CD4-positive, alpha-beta memory T cell (primary cell): ENCODE measurements at regions not wholly inside any gene's neighbourhood (a gene's known extent, or its start where the extent isn't known, plus 50 kb on each side); places are given as distances from the start of the nearest gene placed in this dataset.

Experiments
- CTCF ChIA-PET: fragments of 350-600 bp; sonication (Branson Sonifier 250); formaldehyde crosslinking; loops from one replicate; lab custom pipeline; 2021; ENCODE audit warnings: inconsistent platforms; ENCODE audit not compliant: partially characterized antibody; lab: Charles Lee
- POLR2A ChIA-PET: fragments of 350-600 bp; sonication (Branson Sonifier 250); formaldehyde crosslinking; loops from one replicate; lab custom pipeline; 2021; ENCODE audit not compliant: partially characterized antibody; lab: Charles Lee
- DNase-seq, 5 donors: peaks; one replicate each; pipeline versions ENCODE4 v3.0.0 to v3.0.0-alpha.2; 2020 to 2022; ENCODE audit warnings: mixed read lengths in 1 of 5
- H3K27ac ChIP-seq: one replicate; pipeline ENCODE4 v1.7.0; 2013; ENCODE audit warnings: low read depth, low read length
- H3K27me3 ChIP-seq: 2 replicates; pipeline ENCODE4 v1.7.0; 2013; ENCODE audit warnings: mild to moderate bottlenecking, low read length, moderate library complexity; ENCODE audit not compliant: insufficient read depth
- H3K36me3 ChIP-seq: 2 replicates; pipeline ENCODE4 v1.7.0; 2013; ENCODE audit warnings: mild to moderate bottlenecking, low read length, moderate library complexity; ENCODE audit not compliant: insufficient read depth
- H3K4me1 ChIP-seq: 2 replicates; pipeline ENCODE4 v1.7.0; 2013; ENCODE audit warnings: mild to moderate bottlenecking, low read length, moderate library complexity; ENCODE audit not compliant: insufficient read depth
- H3K4me3 ChIP-seq, 2 donors: one replicate each; pipeline ENCODE4 v1.7.0; 2013; ENCODE audit warnings: low read length in 2 of 2, mild to moderate bottlenecking in 1 of 2
- H3K9me3 ChIP-seq, 2 donors: one replicate each; pipeline ENCODE4 v1.7.0; 2013; ENCODE audit warnings: low read length in 2 of 2, control low read depth in 1 of 2; ENCODE audit not compliant: control insufficient read depth in 1 of 2
- H3K27ac Mint-ChIP-seq, 7 donors: one replicate each; pipeline ENCODE4 v1.8.0; 2020 to 2021; ENCODE audit warnings: mixed read lengths in 7 of 7, mild to moderate bottlenecking in 6 of 7, inconsistent platforms in 3 of 7, moderate library complexity in 3 of 7
- H3K27me3 Mint-ChIP-seq, 2 donors: one replicate each; pipeline ENCODE4 v1.8.0; 2020 to 2021; ENCODE audit warnings: mixed read lengths in 2 of 2
- H3K36me3 Mint-ChIP-seq, 2 donors: one replicate each; pipeline ENCODE4 v1.8.0; 2020 to 2021; ENCODE audit warnings: mixed read lengths in 2 of 2, inconsistent platforms in 1 of 2, mild to moderate bottlenecking in 1 of 2
- H3K4me1 Mint-ChIP-seq, 4 donors: one replicate each; pipeline ENCODE4 v1.8.0; 2020 to 2021; ENCODE audit warnings: mixed read lengths in 4 of 4, mild to moderate bottlenecking in 1 of 4
- H3K4me3 Mint-ChIP-seq, 8 donors: one replicate each; pipeline ENCODE4 v1.8.0; 2020 to 2021; ENCODE audit warnings: mixed read lengths in 8 of 8, mild to moderate bottlenecking in 7 of 8, moderate library complexity in 6 of 8, inconsistent platforms in 3 of 8
- H3K9me3 Mint-ChIP-seq, 8 donors: one replicate each; pipeline ENCODE4 v1.8.0; 2020 to 2021; ENCODE audit warnings: mixed read lengths in 8 of 8, mild to moderate bottlenecking in 5 of 8, inconsistent platforms in 3 of 8, moderate library complexity in 1 of 8
- intact Hi-C: fragments of 100-400 bp; cut with micrococcal nuclease; formaldehyde crosslinking; loops from one replicate; pipeline ENCODE4 v1.15.1; 2023

GRCh38 chr3:87501076-87501475, 224.7 kb upstream of the POU1F1 start:
- Mint-ChIP-seq H3K4me3 (no peak overlapping the region), H3K36me3 (no peaks in the 10 kb centered on the region), H3K4me1 (no peaks in the 10 kb centered on the region), H3K27ac (no peak overlapping the region), H3K27me3 (no peaks in the 10 kb centered on the region), H3K9me3 (peaks cover 0 to 2% (median 0%) of the 10 kb centered on the region in 8 donors)
- CTCF ChIA-PET: no interaction called here
- DNase-seq: no peak
- Histone ChIP-seq H3K4me1 (no peaks in the 10 kb centered on the region), H3K27me3 (no peaks in the 10 kb centered on the region), H3K27ac (no peak overlapping the region), H3K4me3 (no peak overlapping the region), H3K9me3 (no peaks in the 10 kb centered on the region), H3K36me3 (no peaks in the 10 kb centered on the region)
- POLR2A ChIA-PET: no interaction called here
- intact Hi-C loops: no loop called here

DNA sequence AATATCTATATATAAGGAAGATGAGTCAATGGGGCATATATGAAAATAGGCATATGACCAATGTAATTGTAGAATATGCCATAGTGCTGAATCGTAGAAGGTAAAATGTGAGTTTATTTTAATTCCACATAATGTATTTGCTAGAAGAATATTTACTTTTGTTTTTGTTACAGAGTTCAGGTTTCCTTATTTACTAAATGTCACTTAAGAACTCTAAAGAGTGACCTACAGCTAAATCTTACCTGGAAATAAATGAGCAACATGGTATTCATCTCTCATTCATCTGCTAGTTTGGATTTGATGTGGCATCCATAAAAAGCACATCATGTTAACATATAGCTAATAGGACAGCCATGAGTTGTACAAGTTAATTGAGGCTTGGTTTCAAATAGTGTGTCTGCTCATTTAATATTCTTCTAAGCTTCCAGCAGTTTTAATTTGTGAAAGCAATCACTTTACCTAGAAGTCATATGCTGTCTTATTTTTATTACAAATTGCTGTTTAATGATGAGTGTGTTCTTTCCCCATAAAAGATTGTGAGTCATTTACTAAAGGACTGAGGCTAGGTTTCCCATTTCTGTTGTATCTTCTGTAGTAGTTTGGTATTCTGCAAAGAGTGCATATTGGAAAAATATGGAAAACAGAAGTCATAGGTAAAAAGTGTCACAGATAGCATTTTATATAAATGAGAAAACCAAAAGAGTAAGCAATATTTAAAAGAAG, 222.1 kb upstream of the POU1F1 start:
- H3K4me3 Mint-ChIP-seq: no peak overlapping the region
- Histone ChIP-seq H3K4me1 (no peaks in the 10 kb centered on the region), H3K27me3 (no peaks in the 10 kb centered on the region), H3K9me3 (no peaks in the 10 kb centered on the region), H3K4me3 (no peak overlapping the region), H3K27ac (no peak overlapping the region), H3K36me3 (no peaks in the 10 kb centered on the region)
- H3K36me3 Mint-ChIP-seq: no peaks in the 10 kb centered on the region
- ChIA-PET CTCF (no interaction called here), POLR2A (no interaction called here)
- peaks cover 0 to 3% (median 0%) of the 10 kb centered on the region in 8 donors for H3K9me3 Mint-ChIP-seq
- DNase-seq: no peak
- intact Hi-C loops: no loop called here
- H3K27ac Mint-ChIP-seq: no peak overlapping the region
- no peaks in the 10 kb centered on the region for H3K27me3 Mint-ChIP-seq
- no peaks in the 10 kb centered on the region for H3K4me1 Mint-ChIP-seq

GRCh38 chr3:87495938-87496337, 219.6 kb upstream of the POU1F1 start:
- Mint-ChIP-seq H3K4me3 (no peak overlapping the region), H3K4me1 (no peaks in the 10 kb centered on the region), H3K9me3 (peaks cover 0 to 3% (median 0%) of the 10 kb centered on the region in 8 donors), H3K27ac (no peak overlapping the region), H3K27me3 (peaks cover 0 to 1% of the 10 kb centered on the region in 2 donors), H3K36me3 (no peaks in the 10 kb centered on the region)
- H3K4me1 ChIP-seq: no peaks in the 10 kb centered on the region
- no peaks in the 10 kb centered on the region for H3K27me3 ChIP-seq
- intact Hi-C loops: no loop called here
- no peak overlapping the region for H3K27ac ChIP-seq
- no peak overlapping the region for H3K4me3 ChIP-seq
- no peaks in the 10 kb centered on the region for H3K36me3 ChIP-seq
- no peaks in the 10 kb centered on the region for H3K9me3 ChIP-seq
- POLR2A ChIA-PET: no interaction called here
- no peak for DNase-seq
- CTCF ChIA-PET: no interaction called here

- Mint-ChIP-seq H3K27ac (no peak overlapping the region), H3K9me3 (peaks cover 0 to 3% (median 0%) of the 10 kb centered on the region in 8 donors), H3K4me3 (no peak overlapping the region), H3K36me3 (no peaks in the 10 kb centered on the region), H3K4me1 (no peaks in the 10 kb centered on the region), H3K27me3 (peaks cover 0 to 1% of the 10 kb centered on the region in 2 donors)
- Histone ChIP-seq H3K27me3 (no peaks in the 10 kb centered on the region), H3K4me3 (no peak overlapping the region), H3K9me3 (no peaks in the 10 kb centered on the region), H3K36me3 (no peaks in the 10 kb centered on the region), H3K4me1 (no peaks in the 10 kb centered on the region), H3K27ac (no peak overlapping the region)
- CTCF ChIA-PET: no interaction called here
- intact Hi-C loops: no loop called here
- DNase-seq: no peak
- POLR2A ChIA-PET: no interaction called here
These were observed 217.9 kb upstream of the POU1F1 start for GRCh38 chr3:87494264-87494663.

DNA sequence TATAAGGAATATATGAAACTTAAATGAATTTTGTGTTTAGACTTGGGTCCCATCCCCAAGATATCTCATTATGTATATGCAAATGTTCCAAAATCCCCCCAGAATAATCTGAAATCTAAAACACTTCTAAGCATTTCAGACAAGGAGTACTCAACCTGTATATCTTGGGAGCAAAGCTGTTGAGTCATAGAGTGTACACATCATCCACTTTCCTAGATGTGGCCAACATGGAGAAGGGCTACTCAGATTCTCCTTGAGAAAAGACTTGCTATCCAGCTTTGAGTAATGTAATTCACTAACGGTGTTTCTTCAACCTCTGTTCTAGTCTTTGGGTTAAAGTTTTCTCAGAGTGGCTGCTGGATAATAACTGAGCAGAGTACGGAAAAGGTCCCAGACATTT, 215.5 kb upstream of the POU1F1 start:
- Histone ChIP-seq H3K36me3 (no peaks in the 10 kb centered on the region), H3K4me3 (no peak overlapping the region), H3K4me1 (no peaks in the 10 kb centered on the region), H3K27me3 (no peaks in the 10 kb centered on the region), H3K27ac (no peak overlapping the region), H3K9me3 (no peaks in the 10 kb centered on the region)
- H3K9me3 Mint-ChIP-seq: peaks cover 0 to 3% (median 0%) of the 10 kb centered on the region in 8 donors
- peaks cover 0 to 1% of the 10 kb centered on the region in 2 donors for H3K27me3 Mint-ChIP-seq
- CTCF ChIA-PET: no interaction called here
- no peak overlapping the region for H3K27ac Mint-ChIP-seq
- H3K4me3 Mint-ChIP-seq: no peak overlapping the region
- no peak for DNase-seq
- POLR2A ChIA-PET: no interaction called here
- intact Hi-C loops: no loop called here
- H3K4me1 Mint-ChIP-seq: no peaks in the 10 kb centered on the region
- H3K36me3 Mint-ChIP-seq: no peaks in the 10 kb centered on the region

DNA sequence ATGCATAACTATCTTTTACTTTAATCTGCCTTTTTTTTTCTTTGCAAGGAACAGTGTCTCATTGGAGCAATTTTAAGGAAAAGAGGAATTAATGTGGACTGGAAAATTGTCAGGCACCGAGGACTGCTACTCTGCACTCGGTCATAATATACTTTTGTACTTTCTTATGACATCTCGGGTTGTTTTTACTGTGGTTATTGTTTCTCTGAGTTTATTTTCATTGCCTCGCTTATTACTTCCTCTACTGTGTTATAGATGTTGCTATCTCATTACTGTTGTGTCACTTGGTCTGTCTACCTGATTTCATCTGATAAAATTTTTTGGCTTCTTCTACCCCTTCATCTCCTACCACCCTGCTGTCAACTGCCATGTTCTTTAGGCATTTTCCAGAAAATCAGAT, 213.5 kb upstream of the POU1F1 start:
- no peaks in the 10 kb centered on the region for H3K27me3 ChIP-seq
- Mint-ChIP-seq H3K36me3 (no peaks in the 10 kb centered on the region), H3K4me1 (no peaks in the 10 kb centered on the region), H3K27ac (no peak overlapping the region), H3K27me3 (peaks cover 0 to 1% of the 10 kb centered on the region in 2 donors), H3K4me3 (no peak overlapping the region), H3K9me3 (peaks cover 0 to 3% (median 0%) of the 10 kb centered on the region in 8 donors)
- H3K4me1 ChIP-seq: no peaks in the 10 kb centered on the region
- no peak for DNase-seq
- intact Hi-C loops: no loop called here
- no peak overlapping the region for H3K27ac ChIP-seq
- POLR2A ChIA-PET: no interaction called here
- H3K36me3 ChIP-seq: no peaks in the 10 kb centered on the region
- no peak overlapping the region for H3K4me3 ChIP-seq
- CTCF ChIA-PET: no interaction called here
- H3K9me3 ChIP-seq: no peaks in the 10 kb centered on the region

- intact Hi-C loops: no loop called here
- no peaks in the 10 kb centered on the region for H3K4me1 ChIP-seq
- Mint-ChIP-seq H3K27me3 (peaks cover 0 to 1% of the 10 kb centered on the region in 2 donors), H3K9me3 (peaks cover 0 to 3% (median 0%) of the 10 kb centered on the region in 8 donors), H3K4me1 (no peaks in the 10 kb centered on the region), H3K4me3 (no peak overlapping the region), H3K27ac (no peak overlapping the region), H3K36me3 (no peaks in the 10 kb centered on the region)
- ChIA-PET POLR2A (no interaction called here), CTCF (no interaction called here)
- no peaks in the 10 kb centered on the region for H3K9me3 ChIP-seq
- H3K27ac ChIP-seq: no peak overlapping the region
- H3K4me3 ChIP-seq: no peak overlapping the region
- H3K27me3 ChIP-seq: no peaks in the 10 kb centered on the region
- H3K36me3 ChIP-seq: no peaks in the 10 kb centered on the region
- no peak for DNase-seq
These were observed 212.4 kb upstream of the POU1F1 start for GRCh38 chr3:87488765-87489164.
